ENCODE measurements at regions not wholly inside any gene's neighbourhood (a gene's known extent, or its start where the extent isn't known, plus 50 kb on each side); places are given as distances from the start of the nearest gene placed in this dataset.
"Not testable (repeated sequence)": the region's sequence is repeated elsewhere in the genome, so short reads cannot be mapped to it uniquely, and the experiment has no call there.

DNA sequence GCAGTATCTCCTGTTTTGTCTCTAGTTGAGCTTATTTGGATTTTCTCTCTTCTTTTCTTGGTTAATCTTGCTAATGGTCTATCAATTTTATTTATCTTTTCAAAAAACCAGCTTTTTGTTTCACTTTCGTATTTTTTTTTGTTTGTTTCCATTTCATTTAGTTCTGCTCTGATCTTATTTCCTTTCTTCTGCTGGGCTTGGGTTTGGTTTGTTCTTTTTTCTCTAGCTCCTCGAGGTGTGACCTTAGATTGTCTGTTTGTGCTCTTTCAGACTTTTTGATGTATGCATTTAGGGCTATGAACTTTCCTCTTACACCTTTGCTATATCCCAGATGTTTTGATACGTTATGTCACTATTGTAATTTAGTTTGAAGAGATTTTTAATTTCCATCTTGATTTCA lies 353.3 kb downstream of the SV2B start:
- DNase-seq (ENCODE audit: low read depth, low spot score); H4K20me1 ChIP-seq (ENCODE audit: insufficient read depth); H3K9me2 ChIP-seq (ENCODE audit: insufficient read depth); H3K36me3 ChIP-seq (ENCODE audit: control insufficient read depth in 1 of 2, insufficient read depth in 2 of 2, low read length in 2 of 2); H3K4me2 ChIP-seq (ENCODE audit: low read length); RAD21 ChIA-PET (ENCODE audit: low non-redundant PET in 1 of 2, low total read pairs in 2 of 2, uncharacterized antibody in 2 of 2, unreplicated experiment in 2 of 2); POLR2A ChIA-PET; H3K27ac ChIP-seq (ENCODE audit: low read depth, low read length); BruUV-seq (replicated peaks); H2AFZ ChIP-seq (ENCODE audit: low read depth, low read length, poor library complexity, severe bottlenecking); ATAC-seq; H3K4me3 ChIP-seq (replicated peaks in 1 of 2; ENCODE audit: low read depth in 1 of 2, low read length in 2 of 2); intact Hi-C loops (cut with micrococcal nuclease); H3K9ac ChIP-seq (ENCODE audit: low read length); H3K4me1 ChIP-seq (ENCODE audit: control insufficient read depth in 1 of 2, insufficient read depth in 2 of 2, low read length in 2 of 2); CTCF ChIA-PET; H3K79me2 ChIP-seq (ENCODE audit: insufficient read depth, low read length); H3K9me3 ChIP-seq (ENCODE audit: control insufficient read depth in 1 of 2, insufficient read depth in 1 of 2, low read depth in 1 of 2, low read length in 2 of 2); H3K27me3 ChIP-seq (ENCODE audit: insufficient read depth, low read length): not testable (repeated sequence)

DNA sequence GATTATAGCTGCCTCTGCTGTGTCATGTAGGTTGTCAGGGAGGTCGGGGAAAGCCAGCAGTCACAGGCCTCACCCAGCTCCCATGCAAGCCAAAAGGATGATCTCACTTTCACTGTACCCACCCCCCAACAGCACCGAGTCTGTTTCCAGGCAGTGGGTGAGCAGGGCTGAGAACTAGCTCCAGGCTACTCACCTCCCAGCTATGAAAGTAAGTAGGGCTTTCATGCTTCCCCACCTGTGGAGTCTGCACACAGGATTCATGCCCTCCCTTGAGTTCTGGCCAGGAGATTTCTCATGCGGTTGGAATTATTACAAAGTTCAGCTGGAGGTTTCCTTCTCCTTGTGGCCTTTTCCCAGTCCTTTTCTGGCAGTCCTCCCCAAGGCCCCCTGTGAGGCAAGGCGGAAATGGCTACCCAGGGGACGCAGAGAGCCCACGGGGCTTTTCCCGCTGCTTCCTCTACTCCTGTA lies 356.2 kb downstream of the SV2B start:
- no peak overlapping the region; the same call in 1 of the 2 replicates for H3K4me2 ChIP-seq (ENCODE audit: low read length)
- RAD21 ChIA-PET (ENCODE audit: low non-redundant PET in 1 of 2, low total read pairs in 2 of 2, uncharacterized antibody in 2 of 2, unreplicated experiment in 2 of 2) = no interaction called here
- TF ChIP-seq SIN3A (IDR thresholded peaks at IDR 0.05; ENCODE audit: low read depth) (no peak), EGR1 (IDR thresholded peaks at IDR 0.05; ENCODE audit: low read depth) (no peak), TCF7L2 (IDR thresholded peaks at IDR 0.05; ENCODE audit: borderline replicate concordance, extremely low read depth, insufficient read depth, insufficient read length) (no peak), SP1 (IDR thresholded peaks at IDR 0.05; ENCODE audit: low read depth) (no peak), EZH2 (IDR thresholded peaks at IDR 0.05) (no peak), SRF (IDR thresholded peaks at IDR 0.05; ENCODE audit: low read depth) (no peak), JUND (IDR thresholded peaks at IDR 0.05) (no peak)
- TF ChIP-seq, protein P1, sequence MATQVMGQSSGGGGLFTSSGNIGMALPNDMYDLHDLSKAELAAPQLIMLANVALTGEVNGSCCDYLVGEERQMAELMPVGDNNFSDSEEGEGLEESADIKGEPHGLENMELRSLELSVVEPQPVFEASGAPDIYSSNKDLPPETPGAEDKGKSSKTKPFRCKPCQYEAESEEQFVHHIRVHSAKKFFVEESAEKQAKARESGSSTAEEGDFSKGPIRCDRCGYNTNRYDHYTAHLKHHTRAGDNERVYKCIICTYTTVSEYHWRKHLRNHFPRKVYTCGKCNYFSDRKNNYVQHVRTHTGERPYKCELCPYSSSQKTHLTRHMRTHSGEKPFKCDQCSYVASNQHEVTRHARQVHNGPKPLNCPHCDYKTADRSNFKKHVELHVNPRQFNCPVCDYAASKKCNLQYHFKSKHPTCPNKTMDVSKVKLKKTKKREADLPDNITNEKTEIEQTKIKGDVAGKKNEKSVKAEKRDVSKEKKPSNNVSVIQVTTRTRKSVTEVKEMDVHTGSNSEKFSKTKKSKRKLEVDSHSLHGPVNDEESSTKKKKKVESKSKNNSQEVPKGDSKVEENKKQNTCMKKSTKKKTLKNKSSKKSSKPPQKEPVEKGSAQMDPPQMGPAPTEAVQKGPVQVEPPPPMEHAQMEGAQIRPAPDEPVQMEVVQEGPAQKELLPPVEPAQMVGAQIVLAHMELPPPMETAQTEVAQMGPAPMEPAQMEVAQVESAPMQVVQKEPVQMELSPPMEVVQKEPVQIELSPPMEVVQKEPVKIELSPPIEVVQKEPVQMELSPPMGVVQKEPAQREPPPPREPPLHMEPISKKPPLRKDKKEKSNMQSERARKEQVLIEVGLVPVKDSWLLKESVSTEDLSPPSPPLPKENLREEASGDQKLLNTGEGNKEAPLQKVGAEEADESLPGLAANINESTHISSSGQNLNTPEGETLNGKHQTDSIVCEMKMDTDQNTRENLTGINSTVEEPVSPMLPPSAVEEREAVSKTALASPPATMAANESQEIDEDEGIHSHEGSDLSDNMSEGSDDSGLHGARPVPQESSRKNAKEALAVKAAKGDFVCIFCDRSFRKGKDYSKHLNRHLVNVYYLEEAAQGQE (IDR thresholded peaks at IDR 0.05; ENCODE audit: low read depth) = no peak

More for the DNA sequence above, 356.2 kb downstream of the SV2B start:
- no peaks in the 10 kb centered on the region for H3K27me3 ChIP-seq (ENCODE audit: insufficient read depth, low read length)
- intact Hi-C loops (cut with micrococcal nuclease) = no loop called here
- BruUV-seq (replicated peaks) = no TSS peak
- CTCF ChIA-PET = no interaction called here
- no peak overlapping the region for H2AFZ ChIP-seq (ENCODE audit: low read depth, low read length, poor library complexity, severe bottlenecking)
- no peaks in the 10 kb centered on the region; a peak in 1 of 4 replicates for H3K4me1 ChIP-seq (ENCODE audit: control insufficient read depth in 1 of 2, insufficient read depth in 2 of 2, low read length in 2 of 2)
- H3K9ac ChIP-seq (ENCODE audit: low read length) = no peak overlapping the region
- no peaks in the 10 kb centered on the region for H3K79me2 ChIP-seq (ENCODE audit: insufficient read depth, low read length)
- POLR2A ChIA-PET = no interaction called here
- no peaks in the 10 kb centered on the region for H3K36me3 ChIP-seq (ENCODE audit: control insufficient read depth in 1 of 2, insufficient read depth in 2 of 2, low read length in 2 of 2)
- DNase-seq (ENCODE audit: low read depth, low spot score) = no peak
- no peak overlapping the region for H3K27ac ChIP-seq (ENCODE audit: low read depth, low read length)
- no peaks in the 10 kb centered on the region for H3K9me3 ChIP-seq (ENCODE audit: control insufficient read depth in 1 of 2, insufficient read depth in 1 of 2, low read depth in 1 of 2, low read length in 2 of 2)
- H4K20me1 ChIP-seq (ENCODE audit: insufficient read depth) = no peaks in the 10 kb centered on the region
- no peak overlapping the region for H3K4me3 ChIP-seq (replicated peaks in 1 of 2; ENCODE audit: low read depth in 1 of 2, low read length in 2 of 2)
- no peak for ATAC-seq
- no peaks in the 10 kb centered on the region for H3K9me2 ChIP-seq (ENCODE audit: insufficient read depth)

Data from HCT116 (cell line).